SJCRH30 (cell line): ENCODE measurements at regions not wholly inside any gene's neighbourhood (a gene's known extent, or its start where the extent isn't known, plus 50 kb on each side); places are given as distances from the start of the nearest gene placed in this dataset.
"Not testable (repeated sequence)": the region's sequence is repeated elsewhere in the genome, so short reads cannot be mapped to it uniquely, and the experiment has no call there.

ENCODE experiments used
- DNase-seq, 2 experiments: peaks; one replicate each; pipeline ENCODE4 v3.0.0-alpha.2; 2015 to 2020
- H3K27ac ChIP-seq: fragments of 250-450 bp; sonication (Bioruptor Pico); 2 replicates; pipeline ENCODE4 v1.5.1; 2020; ENCODE audit warnings: mild to moderate bottlenecking, moderate library complexity
- H3K27me3 ChIP-seq: fragments of 250-450 bp; sonication (Bioruptor Pico); 2 replicates; pipeline ENCODE4 v1.5.1; 2020; ENCODE audit warnings: mild to moderate bottlenecking, moderate library complexity
- H3K36me3 ChIP-seq: fragments of 250-450 bp; sonication (Bioruptor Pico); 2 replicates; pipeline ENCODE4 v1.5.1; 2020; ENCODE audit warnings: mild to moderate bottlenecking, moderate library complexity
- H3K4me1 ChIP-seq: fragments of 250-450 bp; sonication (Bioruptor Pico); 2 replicates; pipeline ENCODE4 v1.5.1; 2020; ENCODE audit warnings: mild to moderate bottlenecking, moderate library complexity
- H3K4me3 ChIP-seq: fragments of 250-450 bp; sonication (Bioruptor Pico); 2 replicates; pipeline ENCODE4 v1.5.1; 2020; ENCODE audit warnings: mild to moderate bottlenecking, moderate library complexity
- H3K9me3 ChIP-seq: fragments of 250-450 bp; sonication (Bioruptor Pico); replicated peaks from 2 replicates; pipeline ENCODE4 v1.5.1; 2020; ENCODE audit warnings: mild to moderate bottlenecking, moderate library complexity

- H3K36me3 ChIP-seq, H3K9me3 ChIP-seq, H3K4me3 ChIP-seq, H3K27ac ChIP-seq, DNase-seq, H3K27me3 ChIP-seq, H3K4me1 ChIP-seq: not testable (repeated sequence)
Measured at GRCh38 chr6:60416118-60416517, 1869.9 kb downstream of the KHDRBS2 start.

GRCh38 chr6:60408747-60409146, 1877.3 kb downstream of the KHDRBS2 start:
- not testable (repeated sequence) for H3K4me1 ChIP-seq, H3K27me3 ChIP-seq, H3K36me3 ChIP-seq, DNase-seq, H3K4me3 ChIP-seq, H3K9me3 ChIP-seq, H3K27ac ChIP-seq

GRCh38 chr6:60403268-60403667, 1882.8 kb downstream of the KHDRBS2 start:
- not testable (repeated sequence) for H3K36me3 ChIP-seq, H3K27ac ChIP-seq, H3K4me3 ChIP-seq, H3K27me3 ChIP-seq, H3K9me3 ChIP-seq, DNase-seq, H3K4me1 ChIP-seq

GRCh38 chr6:60402490-60402889, 1883.5 kb downstream of the KHDRBS2 start:
- H3K4me1 ChIP-seq, H3K27me3 ChIP-seq, H3K9me3 ChIP-seq, H3K36me3 ChIP-seq, H3K27ac ChIP-seq, H3K4me3 ChIP-seq, DNase-seq: not testable (repeated sequence)

GRCh38 chr6:60395261-60395660, 1890.8 kb downstream of the KHDRBS2 start:
- not testable (repeated sequence) for H3K27me3 ChIP-seq, H3K36me3 ChIP-seq, H3K27ac ChIP-seq, H3K4me3 ChIP-seq, H3K4me1 ChIP-seq, H3K9me3 ChIP-seq, DNase-seq

GRCh38 chr6:60392969-60393368, 1893.1 kb downstream of the KHDRBS2 start:
- H3K4me1 ChIP-seq, H3K36me3 ChIP-seq, DNase-seq, H3K27me3 ChIP-seq, H3K4me3 ChIP-seq, H3K9me3 ChIP-seq, H3K27ac ChIP-seq: not testable (repeated sequence)

GRCh38 chr6:60389094-60389493, 1896.9 kb downstream of the KHDRBS2 start:
- not testable (repeated sequence) for H3K9me3 ChIP-seq, H3K36me3 ChIP-seq, H3K27ac ChIP-seq, H3K4me1 ChIP-seq, H3K27me3 ChIP-seq, H3K4me3 ChIP-seq, DNase-seq

- not testable (repeated sequence) for H3K9me3 ChIP-seq, H3K27ac ChIP-seq, H3K4me1 ChIP-seq, H3K36me3 ChIP-seq, H3K4me3 ChIP-seq, DNase-seq, H3K27me3 ChIP-seq
Measured at GRCh38 chr6:60384614-60385013, 1901.4 kb downstream of the KHDRBS2 start.

GRCh38 chr6:60382771-60383170, 1903.3 kb downstream of the KHDRBS2 start:
- not testable (repeated sequence) for H3K27ac ChIP-seq, H3K4me3 ChIP-seq, H3K36me3 ChIP-seq, H3K27me3 ChIP-seq, H3K4me1 ChIP-seq, DNase-seq, H3K9me3 ChIP-seq

GRCh38 chr6:60374078-60374477, 1911.9 kb downstream of the KHDRBS2 start:
- not testable (repeated sequence) for H3K27me3 ChIP-seq, H3K36me3 ChIP-seq

GRCh38 chr6:60367800-60368199, 1918.2 kb downstream of the KHDRBS2 start:
- not testable (repeated sequence) for H3K4me1 ChIP-seq, H3K27me3 ChIP-seq, H3K4me3 ChIP-seq, H3K9me3 ChIP-seq, H3K27ac ChIP-seq, DNase-seq, H3K36me3 ChIP-seq

More at GRCh38 chr6:60374078-60374477, 1911.9 kb downstream of the KHDRBS2 start:
- not testable (repeated sequence) for DNase-seq, H3K4me3 ChIP-seq, H3K4me1 ChIP-seq, H3K9me3 ChIP-seq, H3K27ac ChIP-seq

GRCh38 chr6:60365901-60366300, 1920.1 kb downstream of the KHDRBS2 start:
- not testable (repeated sequence) for H3K27ac ChIP-seq, DNase-seq, H3K4me1 ChIP-seq, H3K36me3 ChIP-seq, H3K27me3 ChIP-seq, H3K9me3 ChIP-seq, H3K4me3 ChIP-seq

- H3K27ac ChIP-seq, H3K9me3 ChIP-seq, H3K36me3 ChIP-seq, H3K4me1 ChIP-seq, DNase-seq, H3K27me3 ChIP-seq, H3K4me3 ChIP-seq: not testable (repeated sequence)
Measured at GRCh38 chr6:60342411-60343008, 1943.5 kb downstream of the KHDRBS2 start.

GRCh38 chr6:60338328-60339071, 1947.5 kb downstream of the KHDRBS2 start:
- not testable (repeated sequence) for H3K27ac ChIP-seq, H3K9me3 ChIP-seq, H3K4me3 ChIP-seq, H3K36me3 ChIP-seq, H3K27me3 ChIP-seq, H3K4me1 ChIP-seq
- peak in 1 of 2 experiments; percentile 3 for DNase-seq

- not testable (repeated sequence) for H3K27ac ChIP-seq, H3K9me3 ChIP-seq, DNase-seq, H3K36me3 ChIP-seq, H3K4me1 ChIP-seq, H3K4me3 ChIP-seq, H3K27me3 ChIP-seq
Measured at GRCh38 chr6:60335124-60335523, 1950.9 kb downstream of the KHDRBS2 start.

GRCh38 chr6:60333708-60334107, 1952.3 kb downstream of the KHDRBS2 start:
- not testable (repeated sequence) for DNase-seq, H3K4me3 ChIP-seq, H3K9me3 ChIP-seq, H3K36me3 ChIP-seq, H3K27ac ChIP-seq, H3K27me3 ChIP-seq, H3K4me1 ChIP-seq
